ENCODE measurements at regions not wholly inside any gene's neighbourhood (a gene's known extent, or its start where the extent isn't known, plus 50 kb on each side); places are given as distances from the start of the nearest gene placed in this dataset.

- Histone ChIP-seq H2AK9ac (replicated peaks; ENCODE audit: low read depth, low read length, poor library complexity) (no peak overlapping the region), H4K5ac (ENCODE audit: low read depth, low read length) (no peak overlapping the region), H3K4me2 (ENCODE audit: low read depth, low read length) (no peak overlapping the region), H3K27ac (ENCODE audit: insufficient read depth, low read length) (no peak overlapping the region), H3K23ac (ENCODE audit: low read depth, low read length) (no peak overlapping the region), H2BK5ac (ENCODE audit: low read depth, low read length, poor library complexity, severe bottlenecking) (no peak overlapping the region), H3K36me3 (ENCODE audit: control insufficient read depth, insufficient read depth, low read length) (no peaks in the 10 kb centered on the region), H3K18ac (ENCODE audit: low read depth, low read length) (no peak overlapping the region), H2AK5ac (ENCODE audit: low read depth, low read length) (no peak overlapping the region), H2AFZ (replicated peaks; ENCODE audit: low read length, poor library complexity) (no peak overlapping the region), H4K20me1 (ENCODE audit: insufficient read depth, low read length) (no peaks in the 10 kb centered on the region; the same call in 1 of the 2 replicates), H3K4me1 (ENCODE audit: control insufficient read depth, insufficient read depth, low read length) (no peaks in the 10 kb centered on the region), H4K8ac (ENCODE audit: low read depth in 2 of 2, low read length in 2 of 2) (no peak overlapping the region), H3K9me3 (ENCODE audit: control insufficient read depth, insufficient read depth, low read length) (no peaks in the 10 kb centered on the region), H3K14ac (replicated peaks; ENCODE audit: low read depth, low read length) (no peak overlapping the region), H2BK15ac (ENCODE audit: low read depth, low read length) (no peak overlapping the region), H3K9me1 (ENCODE audit: insufficient read depth, low read length) (no peaks in the 10 kb centered on the region), H2BK20ac (ENCODE audit: low read depth, low read length) (no peak overlapping the region), H3K4me3 (ENCODE audit: insufficient read depth, low read depth, low read length) (no peak overlapping the region), H3K9ac (ENCODE audit: low read depth, low read length) (no peak overlapping the region), H3K27me3 (ENCODE audit: control insufficient read depth, insufficient read depth, low read length) (peaks cover 6% of the 10 kb centered on the region), H4K91ac (ENCODE audit: insufficient read depth, low read depth, low read length) (no peak overlapping the region), H3K79me1 (ENCODE audit: low read depth in 1 of 2, low read length in 2 of 2) (no peaks in the 10 kb centered on the region), H3K4ac (ENCODE audit: low read depth, low read length) (no peak overlapping the region), H3K56ac (ENCODE audit: extremely low read depth, insufficient read depth, low read length) (no peak overlapping the region), H2BK120ac (ENCODE audit: low read depth, low read length) (no peak overlapping the region)
- ATAC-seq (ENCODE audit: low read depth) = no peak
- POLR2A ChIA-PET (ENCODE audit: unreplicated experiment) = no interaction called here
- intact Hi-C loops (cut with micrococcal nuclease) = no loop called here
- in situ Hi-C loops (cut with MboI; ENCODE audit: low sequenced_read_pairs) = no loop called here
- BruUV-seq (replicated peaks) = no TSS peak
- TF ChIP-seq POLR2A (IDR thresholded peaks at IDR 0.05; ENCODE audit: low read depth, low read length) = no peak
- no peak for TF ChIP-seq USF2 (IDR thresholded peaks at IDR 0.05; ENCODE audit: low read depth, low read length)
- no peak for TF ChIP-seq FOS (IDR thresholded peaks at IDR 0.05; ENCODE audit: low read depth, low read length)
- no peak for TF ChIP-seq RFX5 (IDR thresholded peaks at IDR 0.05; ENCODE audit: low read depth, low read length)
- no peak for TF ChIP-seq MAFK (IDR thresholded peaks at IDR 0.05; ENCODE audit: low read depth, low read length)
- no peak for TF ChIP-seq BHLHE40 (IDR thresholded peaks at IDR 0.05; ENCODE audit: low read depth, low read length)
- TF ChIP-seq CTCF (conservative IDR thresholded peaks at IDR 0.05; ENCODE audit: low read depth, low read length) = no peak
- TF ChIP-seq NFE2L2 (IDR thresholded peaks at IDR 0.05; ENCODE audit: low read depth, low read length) = no peak
- TF ChIP-seq RCOR1 (IDR thresholded peaks at IDR 0.05; ENCODE audit: insufficient replicate concordance, low read length) = no peak
- no peak for TF ChIP-seq CEBPB (IDR thresholded peaks at IDR 0.05; ENCODE audit: low read depth, low read length)
- dilution Hi-C loops (cut with HindIII; ENCODE audit: low sequenced_read_pairs, unreplicated experiment) = no loop called here
- CTCF ChIA-PET = interaction anchor here (0.6 to 0.7 kb wide), 2 partner anchors 577 to 847 kb away, joined by 3 to 4 read pairs; no protein-coding TSS in a partner anchor
- 40% methylated on average over 1 of the region's 5 CpGs; no CpG with 5 or more reads in 1 of the 2 experiments for WGBS, 2 experiments (ENCODE audit: extremely low coverage in 2 of 2, insufficient read length in 1 of 2)
- DNase-seq = no peak
These were observed 521.2 kb downstream of the MID1IP1 start for GRCh38 chrX:39322496-39322895.

All from IMR-90 (cell line).